Dedifferentiated amniotic fluid mesenchymal stem cell (primary cell): ENCODE measurements at regions not wholly inside any gene's neighbourhood (a gene's known extent, or its start where the extent isn't known, plus 50 kb on each side); places are given as distances from the start of the nearest gene placed in this dataset.
"Not testable (repeated sequence)": the region's sequence is repeated elsewhere in the genome, so short reads cannot be mapped to it uniquely, and the experiment has no call there.

Experiments used
- DNase-seq: peaks from one replicate; pipeline ENCODE4 v3.0.0-alpha.2; 2016; ENCODE audit errors: extremely low spot score

DNA sequence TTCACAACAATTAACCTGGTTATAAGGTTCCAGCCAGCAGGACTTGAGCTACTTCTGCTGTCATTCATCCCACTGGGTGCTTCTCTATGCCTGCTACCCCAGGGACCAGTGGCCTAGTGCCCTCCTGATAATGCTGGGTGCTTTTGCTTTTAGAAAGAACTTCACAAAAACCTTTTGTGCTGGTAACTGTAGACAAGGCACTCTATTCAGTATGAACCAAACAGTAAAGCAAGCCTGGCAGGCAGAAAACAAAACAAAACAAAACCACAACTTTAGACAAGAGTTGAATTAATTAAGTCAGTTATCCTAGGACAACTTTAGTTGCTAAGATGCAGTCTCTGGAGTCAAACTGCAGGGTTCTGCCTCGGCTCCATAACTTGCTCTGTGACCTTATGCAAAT is 61.9 kb upstream of the ADGRL2 start:
- DNase-seq, result no peak

DNA sequence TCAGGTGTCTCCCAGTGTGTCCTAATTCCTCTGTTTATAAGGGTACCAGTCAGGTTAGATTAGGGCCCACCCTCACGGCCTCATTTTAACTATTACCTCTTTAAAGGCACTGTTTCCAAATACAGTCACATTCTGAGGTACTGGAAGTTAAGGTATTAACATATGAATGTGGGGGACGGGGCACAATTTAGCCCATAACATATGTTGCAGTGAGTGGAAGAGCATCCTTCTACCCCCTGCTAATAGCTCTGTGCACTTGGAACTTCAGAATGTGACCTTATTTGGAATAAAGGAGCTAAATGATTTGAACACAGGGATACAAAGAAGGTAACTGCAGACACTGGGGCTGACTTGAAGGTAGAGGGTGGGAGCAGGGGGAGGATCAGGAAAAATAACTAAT is 67.3 kb upstream of the ADGRL2 start:
- no peak for DNase-seq

DNA sequence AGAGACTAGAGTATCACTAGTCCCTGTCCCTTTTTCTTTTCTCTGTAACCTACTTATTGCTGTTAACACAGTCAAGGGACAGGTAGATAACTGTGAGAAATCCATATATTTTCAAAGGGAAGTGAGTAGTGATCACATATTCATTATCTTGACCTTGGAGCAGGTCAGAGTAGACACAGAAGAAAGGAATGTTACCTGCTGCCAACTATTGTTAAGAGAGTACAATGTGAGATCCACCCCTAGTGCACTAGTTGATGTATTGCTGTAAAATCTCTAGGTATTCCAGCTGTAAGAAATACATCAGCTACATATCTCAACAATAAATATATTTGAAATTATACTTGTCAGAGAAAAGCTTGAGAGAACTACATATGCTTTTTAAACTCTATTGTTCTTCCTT is 68.7 kb upstream of the ADGRL2 start:
- no peak for DNase-seq

DNA sequence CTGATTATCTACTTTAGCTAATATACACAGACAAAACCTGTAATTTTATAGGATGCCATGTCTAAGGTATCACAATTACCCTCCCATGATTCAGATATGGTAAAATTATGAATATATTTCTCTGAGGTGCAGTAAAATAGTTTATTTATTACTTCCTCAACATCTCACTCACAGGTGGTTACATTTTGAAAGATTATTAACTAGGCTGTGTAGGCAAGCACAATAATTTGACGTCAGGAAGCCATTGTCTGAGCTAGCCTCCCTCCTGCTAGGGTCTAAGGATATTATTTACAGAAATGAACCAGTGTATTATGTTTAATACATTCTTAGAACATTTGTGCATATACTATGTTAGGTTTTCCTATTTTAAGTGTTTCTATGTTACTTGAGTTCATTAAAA is 69.9 kb upstream of the ADGRL2 start:
- no peak for DNase-seq

DNA sequence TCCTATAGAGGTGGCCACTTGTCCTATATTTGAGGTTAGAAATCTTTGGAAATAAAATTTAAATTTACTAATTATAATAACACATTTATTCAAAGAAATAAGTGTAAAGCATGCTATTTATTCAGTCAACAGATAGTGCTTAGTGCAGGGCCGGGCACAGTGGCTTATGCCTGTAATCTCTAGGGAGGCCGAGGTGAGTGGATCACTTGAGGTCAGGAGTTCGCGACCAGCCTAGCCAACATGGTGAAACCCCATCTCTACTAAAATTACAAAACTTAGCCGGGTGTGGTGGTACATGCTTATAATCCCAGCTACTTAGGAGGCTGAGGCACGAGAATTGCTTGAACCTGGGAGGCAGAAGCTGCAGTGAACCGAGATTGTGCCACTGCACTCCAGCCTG is 70.4 kb upstream of the ADGRL2 start:
- DNase-seq, result not testable (repeated sequence)

DNA sequence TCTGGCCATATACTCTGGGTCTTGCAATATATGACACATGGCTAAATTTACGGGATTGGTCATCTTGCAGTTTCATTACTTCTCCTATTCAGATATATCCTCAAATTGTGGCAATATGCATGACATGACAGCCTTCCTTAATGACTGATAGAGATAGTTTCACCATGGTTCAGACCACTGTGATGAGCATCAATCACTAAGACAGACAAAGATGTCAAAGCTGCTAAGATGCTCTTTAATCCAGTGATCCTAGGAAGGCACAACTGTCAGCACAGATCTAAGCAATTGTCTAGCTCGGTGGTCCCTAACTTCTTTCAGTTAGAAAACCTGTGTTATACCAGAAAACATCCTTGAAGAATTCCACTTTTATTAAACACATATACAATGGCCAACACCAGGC is 70.9 kb upstream of the ADGRL2 start:
- no peak for DNase-seq

DNA sequence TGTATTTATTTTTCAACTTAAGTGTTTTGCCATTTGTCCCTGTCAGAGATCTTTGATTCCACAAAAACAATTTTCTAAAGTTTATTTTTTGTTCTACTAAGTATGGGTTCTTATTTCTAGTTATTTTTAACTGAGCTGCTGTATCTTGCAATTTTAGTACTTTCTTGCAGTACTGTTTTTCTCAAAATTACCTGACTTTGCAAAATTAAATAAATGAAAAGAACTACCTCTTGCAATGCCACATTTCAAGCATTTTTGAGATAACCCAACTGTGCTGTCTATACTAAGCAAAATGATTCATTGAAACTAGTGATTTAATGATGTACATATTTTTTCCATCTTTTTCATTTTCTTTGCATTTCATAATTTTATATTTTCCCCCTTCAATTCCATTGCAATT is 71.5 kb upstream of the ADGRL2 start:
- DNase-seq, result no peak

DNA sequence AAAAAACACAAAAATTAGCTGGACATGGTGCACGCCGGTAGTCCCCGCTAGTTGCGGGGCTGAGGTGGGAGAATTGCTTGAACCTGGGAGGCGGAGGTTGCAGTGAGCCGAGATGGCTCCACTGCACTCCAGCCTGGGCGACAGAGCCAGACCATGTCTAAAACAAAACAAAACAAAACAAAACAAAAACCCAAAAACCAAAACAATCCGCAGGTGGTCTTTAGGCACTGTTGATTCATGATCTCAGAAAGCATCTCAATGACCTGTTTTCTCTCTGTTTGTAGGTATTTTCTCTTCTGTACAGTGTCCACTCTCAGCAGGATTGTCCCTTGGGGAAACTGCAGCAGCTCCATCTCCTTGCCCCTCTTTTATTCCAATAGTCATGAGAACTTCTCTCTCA is 74.9 kb upstream of the ADGRL2 start:
- DNase-seq, result no peak

DNA sequence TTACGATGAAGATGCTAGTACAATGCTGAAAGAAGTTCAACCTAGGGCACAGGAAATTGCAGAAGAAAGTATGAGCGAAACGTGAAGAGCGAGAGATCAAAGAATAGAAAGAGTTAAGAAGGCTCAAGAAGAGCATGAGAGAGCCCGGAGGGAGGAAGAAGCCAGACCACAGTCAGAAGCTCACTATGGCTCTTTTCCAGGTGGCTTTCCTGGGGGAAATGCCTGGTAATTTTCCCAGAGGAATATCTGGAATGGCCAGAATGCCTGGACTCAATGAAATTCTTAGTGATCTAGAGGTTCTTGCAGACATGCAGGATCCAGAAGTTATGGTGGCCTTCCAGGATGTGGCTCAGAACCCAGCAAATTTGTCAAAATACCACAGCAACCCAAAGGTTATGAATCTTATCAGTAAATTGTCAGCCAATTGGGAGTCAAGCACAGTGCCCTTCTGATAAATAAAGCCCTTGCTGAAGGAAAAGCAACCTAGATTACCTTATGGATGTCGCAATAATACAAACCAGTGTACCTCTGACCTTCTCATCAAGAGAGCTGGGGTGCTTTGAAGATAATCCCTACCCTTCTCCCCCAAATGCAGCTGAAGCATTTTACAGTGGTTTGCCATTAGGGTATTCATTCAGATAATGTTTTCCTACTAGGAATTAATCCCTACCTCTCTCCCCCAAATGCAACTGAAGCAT is 78.0 kb upstream of the ADGRL2 start:
- not testable (repeated sequence) for DNase-seq

DNA sequence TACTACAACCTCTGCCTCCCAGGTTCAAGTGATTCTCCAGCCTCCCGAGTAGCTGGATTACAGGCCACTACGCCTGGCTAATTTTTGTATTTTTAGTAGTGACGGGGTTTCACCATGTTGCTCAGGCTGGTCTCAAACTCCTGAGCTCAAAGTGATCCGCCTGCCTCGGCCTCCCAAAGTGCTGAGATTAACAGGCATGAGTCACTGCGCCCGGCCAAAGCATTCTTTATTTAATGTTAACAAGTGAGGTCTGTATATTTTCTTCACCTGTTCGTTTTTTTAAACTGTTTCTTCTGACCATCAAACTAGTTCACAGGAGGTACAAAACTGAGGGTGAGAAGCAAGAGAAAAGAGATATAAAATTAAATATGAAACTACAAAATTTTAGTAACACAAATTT is 80.5 kb upstream of the ADGRL2 start:
- not testable (repeated sequence) for DNase-seq

DNA sequence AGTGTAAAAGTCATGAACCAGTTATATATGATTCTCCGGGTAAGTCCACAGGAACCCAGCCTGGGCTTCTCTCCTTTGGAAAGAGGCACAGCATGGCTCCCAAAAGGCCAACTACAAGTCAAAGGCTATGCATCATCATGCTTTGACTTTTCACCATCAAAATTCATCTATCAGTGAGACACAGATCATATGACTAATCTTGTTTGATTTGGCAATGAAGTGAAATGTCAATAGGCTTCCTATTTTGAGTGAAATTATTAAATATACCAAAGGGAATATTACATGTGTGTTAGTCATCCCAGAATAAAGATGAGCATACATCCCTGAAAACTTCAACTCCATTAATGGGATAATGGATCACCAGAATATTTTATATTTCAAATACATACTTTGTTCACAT is 83.5 kb upstream of the ADGRL2 start:
- DNase-seq, result no peak

DNA sequence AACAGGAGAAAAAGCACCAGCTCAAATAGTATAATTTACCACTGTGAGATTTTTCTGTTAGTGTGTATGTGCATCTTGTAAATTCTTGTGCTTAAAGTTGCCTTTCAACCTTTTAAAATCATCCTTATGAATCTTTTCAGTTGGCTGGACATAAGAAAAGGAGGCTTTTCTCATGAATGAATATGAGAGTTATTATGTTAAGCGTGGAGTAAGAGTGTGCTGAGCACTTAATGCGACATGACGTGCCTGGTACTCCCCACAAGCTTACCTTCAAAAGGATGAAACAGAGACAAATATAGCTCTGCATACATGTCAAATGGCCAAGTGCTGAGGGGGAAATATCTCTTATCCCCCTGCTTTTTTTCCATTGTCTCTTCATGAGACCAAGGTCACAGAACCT is 85.3 kb upstream of the ADGRL2 start:
- DNase-seq, result no peak

DNA sequence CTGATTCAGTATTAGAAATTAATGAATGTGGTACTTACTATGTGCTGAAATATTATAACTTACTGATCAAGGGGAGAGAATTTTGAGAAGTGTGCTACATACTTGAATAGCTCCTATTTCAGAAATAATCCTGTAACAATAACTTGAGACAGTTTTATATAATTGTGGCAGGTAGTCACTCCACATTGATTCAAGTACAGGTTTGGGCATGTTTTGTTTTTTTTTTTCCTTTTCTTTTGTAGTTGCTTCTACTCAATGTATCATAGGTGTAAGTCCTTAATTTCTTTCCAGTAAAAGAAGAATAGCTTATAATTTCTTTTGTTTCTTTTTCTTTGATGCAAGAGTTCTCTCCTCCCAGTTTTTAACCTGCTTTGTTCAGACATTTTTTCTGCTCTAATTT is 86.1 kb upstream of the ADGRL2 start:
- no peak for DNase-seq

DNA sequence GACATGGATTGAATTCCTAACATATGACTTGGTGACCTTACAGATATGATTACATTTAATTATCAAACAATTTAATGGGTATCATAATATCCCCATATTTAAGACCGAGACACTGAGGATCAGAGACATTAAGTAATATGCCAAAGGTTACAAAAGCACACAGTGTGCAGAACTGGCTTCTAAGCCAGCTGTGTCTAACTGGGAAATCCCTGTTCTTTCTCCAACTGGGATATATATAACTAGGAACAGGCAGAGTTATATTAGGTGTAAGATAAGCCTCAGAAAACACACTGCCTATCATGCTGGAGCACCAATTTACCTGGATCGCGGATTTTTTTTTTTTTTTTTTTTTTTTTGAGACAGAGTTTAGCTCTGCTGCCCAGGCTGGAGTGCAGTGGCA is 88.3 kb upstream of the ADGRL2 start:
- DNase-seq, result no peak

DNA sequence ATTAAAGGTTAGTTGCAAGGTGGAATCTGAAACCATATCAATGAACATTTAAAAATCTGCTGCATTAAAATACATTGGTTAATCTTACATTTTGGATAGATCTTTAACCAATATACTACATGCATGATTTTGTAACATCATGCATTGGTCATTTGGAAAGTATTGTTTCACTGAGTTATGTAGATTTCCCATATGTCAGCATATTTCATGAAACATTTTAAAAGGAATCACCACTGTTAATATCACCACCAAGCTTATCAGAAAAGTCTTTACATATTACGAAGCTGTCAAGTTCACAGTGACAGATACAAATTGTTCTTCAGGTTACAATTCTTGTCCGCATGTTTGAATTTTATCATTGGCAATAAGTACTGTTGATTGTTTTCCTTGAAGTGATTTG is 89.9 kb upstream of the ADGRL2 start:
- no peak for DNase-seq

DNA sequence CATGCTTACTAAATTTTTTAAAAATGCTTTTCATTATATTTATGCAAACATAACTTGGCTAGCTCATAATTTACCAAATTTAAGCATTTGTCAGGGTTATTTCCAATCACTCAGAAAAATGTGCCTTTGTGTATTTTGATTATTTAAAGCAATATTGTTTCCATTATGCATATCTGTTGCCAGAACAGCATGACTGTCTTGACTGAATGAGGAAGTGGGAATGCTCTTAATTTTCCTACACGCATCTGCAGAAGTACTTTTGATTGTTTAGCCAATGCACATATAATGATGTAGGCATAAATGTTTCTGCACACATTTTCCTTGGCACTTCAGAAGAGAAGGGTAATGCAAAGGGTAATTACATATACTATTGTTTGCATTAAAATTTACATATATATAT is 92.5 kb upstream of the ADGRL2 start:
- no peak for DNase-seq

DNA sequence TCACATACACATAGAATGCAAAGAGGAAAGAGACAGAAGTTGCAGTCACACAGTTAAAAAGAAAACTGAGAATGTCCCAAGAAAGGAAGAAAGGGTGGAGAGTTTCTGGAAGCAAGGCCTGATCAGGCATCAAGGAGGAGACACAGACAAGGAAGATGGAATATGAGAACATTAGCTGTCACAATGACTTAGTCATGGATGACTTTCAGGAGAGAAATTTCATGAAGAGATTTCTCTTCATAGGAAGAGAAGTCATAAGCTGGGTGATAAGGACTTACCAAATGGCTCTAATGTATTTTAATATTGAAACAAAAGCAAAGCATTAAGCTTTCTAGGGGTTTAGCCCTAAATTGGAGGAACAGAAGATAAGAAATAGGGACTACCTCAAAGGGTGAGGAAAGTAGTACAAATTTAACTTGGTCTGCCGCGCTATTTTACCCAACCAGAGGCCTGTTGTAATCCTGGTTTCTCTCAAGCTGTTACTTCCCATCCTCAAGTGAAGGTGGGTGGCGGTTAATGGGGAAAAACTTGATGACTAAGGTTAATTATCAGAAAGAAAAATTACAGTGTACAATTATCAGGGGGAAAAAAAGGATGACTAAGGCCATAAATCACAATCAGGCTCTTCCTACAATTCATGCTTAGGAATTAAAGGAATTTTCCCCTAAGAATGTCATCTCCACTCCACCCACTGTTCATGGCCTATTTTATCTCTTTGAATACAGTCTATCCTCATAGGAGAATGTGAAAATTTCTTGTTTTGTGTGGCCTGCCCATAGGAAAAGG is 93.9 kb upstream of the ADGRL2 start:
- no peak for DNase-seq

DNA sequence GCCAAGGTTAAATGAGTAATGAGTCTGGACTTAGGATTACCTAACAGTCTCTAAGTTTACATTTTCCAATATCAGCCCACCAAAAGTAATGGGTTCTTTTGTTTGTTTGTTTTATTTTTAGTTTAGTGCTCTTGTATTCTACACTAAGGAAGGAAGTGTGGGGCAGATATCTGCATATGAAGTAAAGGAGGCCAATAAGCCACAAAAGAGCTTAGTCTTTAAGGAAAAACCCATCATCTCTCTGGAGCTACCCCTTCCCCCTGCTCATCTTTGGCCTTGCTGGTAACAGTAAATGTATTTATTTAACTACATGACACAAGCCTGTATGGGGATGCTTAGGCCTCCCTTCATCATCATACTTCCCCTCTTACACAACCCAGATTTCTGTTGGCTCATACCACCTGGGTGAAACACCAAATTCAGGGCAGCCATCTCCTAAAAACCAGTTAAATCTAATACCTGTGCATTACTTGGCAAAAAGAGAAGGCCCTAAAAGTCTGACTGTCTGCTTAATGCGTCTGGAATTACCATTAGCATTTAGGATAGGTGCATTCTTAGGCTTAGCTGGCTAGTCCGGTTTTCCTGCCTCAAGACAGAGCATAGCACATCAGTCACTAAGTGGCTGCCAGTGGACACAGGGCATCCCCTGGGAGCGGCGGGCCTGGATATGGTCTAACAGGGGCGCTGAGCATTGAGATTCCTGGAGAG is 96.8 kb upstream of the ADGRL2 start:
- no peak for DNase-seq

DNA sequence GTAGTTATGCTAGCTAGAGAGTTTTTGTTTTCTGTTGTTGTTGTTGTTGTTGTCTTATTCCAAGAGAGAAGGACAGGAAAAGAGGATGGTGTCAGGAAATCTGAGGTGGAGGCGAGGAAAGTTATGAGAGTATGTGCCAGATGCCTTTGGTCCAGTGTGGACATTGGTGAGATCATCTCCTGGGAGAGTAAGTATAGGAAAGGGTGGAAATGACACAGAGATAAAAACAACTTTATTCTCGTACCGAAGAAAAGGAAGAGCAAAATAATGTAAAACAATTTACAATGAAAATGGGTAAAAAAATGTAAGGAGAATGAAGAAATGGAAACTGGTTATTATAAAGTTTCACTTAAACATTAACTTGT is 97.4 kb upstream of the ADGRL2 start:
- DNase-seq, result peak; percentile 46

DNA sequence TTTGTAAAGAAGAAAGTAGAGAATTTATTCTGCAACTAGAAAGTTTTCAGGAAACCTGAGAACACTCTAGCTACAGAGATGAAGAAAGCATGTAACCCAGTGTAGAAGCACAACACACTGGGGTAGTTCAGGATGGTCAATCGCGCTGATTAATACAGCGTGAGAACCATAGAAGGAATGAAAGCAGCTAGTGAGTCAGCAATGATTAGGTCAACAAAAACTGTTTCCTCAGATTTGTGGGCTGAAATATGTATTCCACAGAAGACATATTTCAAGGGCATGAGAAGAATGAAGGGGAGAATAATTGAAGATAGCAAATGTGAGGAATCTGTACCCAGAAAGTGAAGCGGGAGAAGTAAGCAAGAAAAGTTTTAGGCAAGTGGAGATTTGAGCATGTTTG is 97.8 kb upstream of the ADGRL2 start:
- DNase-seq, result peak; percentile 91

DNA sequence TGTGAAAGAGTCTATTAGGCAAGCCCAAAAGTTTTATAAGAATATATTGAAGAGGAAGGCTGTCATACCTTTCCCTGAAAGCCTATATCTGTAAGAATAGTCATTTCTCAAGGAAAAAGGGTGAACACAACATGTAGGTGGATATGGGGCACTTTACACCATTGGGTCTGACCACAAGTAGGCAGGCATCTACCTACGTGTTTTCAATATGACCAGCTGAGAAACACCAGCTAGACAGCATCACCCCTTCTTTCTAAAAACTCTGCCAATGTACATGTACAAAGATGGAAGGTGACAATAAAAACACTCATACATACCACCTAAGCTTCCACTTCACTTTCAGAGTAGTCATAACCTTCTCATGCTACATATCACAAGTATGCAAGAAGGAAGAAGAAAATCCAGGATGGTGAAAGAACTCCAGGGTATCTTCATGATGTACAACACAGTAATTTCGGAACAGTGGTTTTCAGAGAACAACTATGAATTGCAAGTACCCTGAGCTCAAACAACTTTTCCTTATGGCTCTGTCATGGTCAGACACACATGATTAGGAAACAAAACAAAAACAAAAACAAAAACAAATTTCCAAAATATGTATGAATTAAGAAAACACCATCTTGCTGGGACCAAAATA is 98.5 kb upstream of the ADGRL2 start:
- DNase-seq, result no peak

DNA sequence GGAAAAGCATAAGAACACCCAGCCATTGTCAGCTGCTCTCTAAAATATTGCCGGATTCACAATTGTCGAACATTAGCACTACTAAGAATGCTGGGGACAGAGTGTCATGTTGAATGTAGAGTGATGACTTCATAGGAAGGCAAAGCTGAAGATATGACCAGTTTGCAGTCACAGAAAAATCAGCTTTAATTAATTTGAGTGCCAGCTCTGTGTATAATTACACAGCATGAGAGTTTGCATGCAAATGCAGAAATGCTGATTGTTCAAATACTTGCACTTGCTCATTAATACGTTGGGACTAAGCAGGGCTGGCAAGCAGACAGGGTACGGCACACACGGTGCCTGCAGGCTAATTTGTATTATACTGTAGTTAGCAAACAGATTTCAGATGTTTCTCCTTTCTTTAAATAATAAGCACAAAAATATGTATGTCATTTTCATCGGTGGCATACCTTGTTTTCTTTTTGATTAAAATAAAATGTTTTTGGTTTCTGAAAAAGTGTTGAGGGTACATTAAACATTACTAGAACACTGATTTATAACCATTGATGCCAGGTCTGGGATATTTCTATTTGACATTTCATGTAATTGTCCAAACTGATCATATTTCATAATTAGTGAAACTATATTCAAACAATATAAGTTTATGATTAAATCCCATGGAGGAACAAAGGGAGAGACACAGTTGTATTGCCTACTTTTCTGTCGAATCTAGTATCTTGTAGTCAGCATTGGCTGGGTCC is 99.8 kb upstream of the ADGRL2 start:
- DNase-seq, result no peak
